GDM1 (cell line): ENCODE measurements at regions not wholly inside any gene's neighbourhood (a gene's known extent, or its start where the extent isn't known, plus 50 kb on each side); places are given as distances from the start of the nearest gene placed in this dataset.
"Not testable (repeated sequence)": the region's sequence is repeated elsewhere in the genome, so short reads cannot be mapped to it uniquely, and the experiment has no call there.

Experiments used
- DNase-seq: peaks from one replicate; lab custom pipeline; 2025; lab: John Stamatoyannopoulos, UW

- no peak for DNase-seq
Measured at GRCh38 chr12:90504806-90505205, 450.2 kb downstream of the CCER1 start.

GRCh38 chr12:90502070-90502469 lies 452.9 kb downstream of the CCER1 start:
- DNase-seq, result no peak

GRCh38 chr12:90501412-90501811 lies 453.6 kb downstream of the CCER1 start:
- DNase-seq, result no peak

GRCh38 chr12:90499795-90500194 lies 455.2 kb downstream of the CCER1 start:
- no peak for DNase-seq

- DNase-seq, result no peak
Measured at GRCh38 chr12:90497923-90498545, 456.9 kb downstream of the CCER1 start.

GRCh38 chr12:90490355-90490754 lies 464.6 kb downstream of the CCER1 start:
- no peak for DNase-seq

GRCh38 chr12:90489141-90489540 lies 465.8 kb downstream of the CCER1 start:
- no peak for DNase-seq

- DNase-seq, result no peak
Measured at GRCh38 chr12:90485560-90485959, 469.4 kb downstream of the CCER1 start.

GRCh38 chr12:90484094-90484493 lies 470.9 kb downstream of the CCER1 start:
- DNase-seq, result no peak

- DNase-seq, result no peak
Measured at GRCh38 chr12:90481748-90482147, 473.2 kb downstream of the CCER1 start.

- DNase-seq, result no peak
Measured at GRCh38 chr12:90479237-90479636, 475.7 kb downstream of the CCER1 start.

- DNase-seq, result no peak
Measured at GRCh38 chr12:90473831-90474230, 481.1 kb downstream of the CCER1 start.

- DNase-seq, result no peak
Measured at GRCh38 chr12:90460681-90461080, 494.3 kb downstream of the CCER1 start.

- no peak for DNase-seq
Measured at GRCh38 chr12:90456248-90456647, 498.7 kb downstream of the CCER1 start.

- no peak for DNase-seq
Measured at GRCh38 chr12:90455756-90456155, 499.2 kb downstream of the CCER1 start.

GRCh38 chr12:90449611-90450010 lies 505.4 kb downstream of the CCER1 start:
- no peak for DNase-seq

- not testable (repeated sequence) for DNase-seq
Measured at GRCh38 chr12:90443466-90443865, 511.5 kb downstream of the CCER1 start.

- no peak for DNase-seq
Measured at GRCh38 chr12:90441431-90441830, 513.5 kb downstream of the CCER1 start.

- DNase-seq, result no peak
Measured at GRCh38 chr12:90428881-90429280, 526.1 kb downstream of the CCER1 start.

GRCh38 chr12:90428465-90428864 lies 526.5 kb downstream of the CCER1 start:
- no peak for DNase-seq

GRCh38 chr12:90423965-90424364 lies 531.0 kb downstream of the CCER1 start:
- DNase-seq, result no peak

GRCh38 chr12:90410962-90411361 lies 544.0 kb downstream of the CCER1 start:
- no peak for DNase-seq

- DNase-seq, result no peak
Measured at GRCh38 chr12:90407841-90408240, 547.1 kb downstream of the CCER1 start.

GRCh38 chr12:90404071-90404470 lies 550.9 kb downstream of the CCER1 start:
- DNase-seq, result no peak

- no peak for DNase-seq
Measured at GRCh38 chr12:90401185-90401584, 553.8 kb downstream of the CCER1 start.
